DOHH2 (cell line): ENCODE measurements at regions not wholly inside any gene's neighbourhood (a gene's known extent, or its start where the extent isn't known, plus 50 kb on each side); places are given as distances from the start of the nearest gene placed in this dataset.

Experiments
- H3F3A ChIP-seq: fragments of 200-600 bp; sonication (generic), shearing (Covaris generic); 2 replicates; pipeline ENCODE4 v1.6.0; 2016; ENCODE audit warnings: antibody characterized with exemption, mild to moderate bottlenecking; ENCODE audit not compliant: control insufficient read depth, insufficient read depth
- H3K27ac ChIP-seq: fragments of 200-600 bp; sonication (generic); 2 replicates; pipeline ENCODE4 v1.5.1; 2014; ENCODE audit warnings: low read depth, mild to moderate bottlenecking, low read length, moderate library complexity
- H3K27me3 ChIP-seq: fragments of 200-600 bp; sonication (generic); 2 replicates; pipeline ENCODE4 v1.6.1; 2014; ENCODE audit warnings: mild to moderate bottlenecking, low read length, mixed read lengths; ENCODE audit not compliant: control insufficient read depth
- H3K36me3 ChIP-seq: fragments of 200-600 bp; sonication (generic); 2 replicates; pipeline ENCODE4 v1.6.1; 2014; ENCODE audit warnings: mild to moderate bottlenecking, low read length, moderate library complexity, mixed read lengths; ENCODE audit not compliant: control insufficient read depth
- H3K4me1 ChIP-seq: fragments of 200-600 bp; sonication (generic); 2 replicates; pipeline ENCODE4 v1.6.1; 2014; ENCODE audit warnings: mild to moderate bottlenecking, low read length, mixed read lengths; ENCODE audit not compliant: control insufficient read depth
- H3K4me2 ChIP-seq: fragments of 200-600 bp; sonication (generic); 2 replicates; pipeline ENCODE4 v1.6.0; 2014; ENCODE audit warnings: mild to moderate bottlenecking, low read length, moderate library complexity
- H3K4me3 ChIP-seq: fragments of 200-600 bp; sonication (generic); 2 replicates; pipeline ENCODE4 v1.5.1; 2014; ENCODE audit warnings: mild to moderate bottlenecking, low read length, mixed read lengths
- H3K79me2 ChIP-seq: fragments of 200-600 bp; sonication (generic); 2 replicates; pipeline ENCODE4 v1.6.1; 2014; ENCODE audit warnings: mild to moderate bottlenecking, low read length, mixed read lengths; ENCODE audit not compliant: control insufficient read depth
- H3K9me2 ChIP-seq: fragments of 200-600 bp; sonication (generic); replicated peaks from 2 replicates; pipeline ENCODE4 v1.6.1; 2014; ENCODE audit warnings: mild to moderate bottlenecking, low read length, mixed read lengths; ENCODE audit not compliant: control insufficient read depth
- H3K9me3 ChIP-seq: fragments of 200-600 bp; sonication (generic); 2 replicates; pipeline ENCODE4 v1.6.1; 2014; ENCODE audit warnings: antibody characterized with exemption, low read length, mixed read lengths; ENCODE audit not compliant: control insufficient read depth, insufficient read depth
- H4K20me1 ChIP-seq: fragments of 200-600 bp; sonication (generic); 2 replicates; pipeline ENCODE4 v1.6.0; 2014; ENCODE audit warnings: low read depth, mild to moderate bottlenecking, antibody characterized with exemption, low read length, moderate library complexity; ENCODE audit not compliant: control insufficient read depth, insufficient read depth
- CTCF ChIP-seq: fragments of 200-600 bp; sonication (generic); IDR thresholded peaks from one replicate; pipeline ENCODE4 v1.5.1; 2014; ENCODE audit warnings: antibody characterized with exemption, mild to moderate bottlenecking, low read depth, low read length; ENCODE audit not compliant: poor library complexity, severe bottlenecking
- EZH2phosphoT487 ChIP-seq: fragments of 200-600 bp; sonication (generic); IDR thresholded peaks from 2 replicates; pipeline ENCODE4 v1.6.1; 2017; ENCODE audit warnings: borderline replicate concordance, mild to moderate bottlenecking, antibody characterized with exemption, low read length, moderate library complexity, mixed read lengths

DNA sequence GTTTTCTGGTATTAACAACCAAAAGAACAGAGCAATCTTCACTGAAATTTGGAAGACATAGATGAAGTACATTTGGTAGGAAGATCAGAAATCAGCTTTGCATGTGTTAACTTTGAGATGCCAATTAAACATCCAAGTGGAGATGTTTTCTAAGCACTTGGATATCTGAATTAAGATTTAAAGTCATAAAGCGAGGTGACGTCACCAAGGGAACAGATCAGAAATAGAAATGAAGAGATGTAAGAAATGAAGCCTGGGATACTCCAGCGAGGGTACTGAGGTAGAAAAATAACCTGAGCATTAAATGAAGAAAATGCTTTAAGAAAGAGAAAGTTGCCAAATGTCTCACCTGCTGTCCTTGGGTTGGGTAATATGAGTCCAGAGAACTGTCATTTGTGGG lies 1223.3 kb downstream of the MAT2B start:
- no peaks in the 10 kb centered on the region for H3K79me2 ChIP-seq
- no peak overlapping the region for H3K4me2 ChIP-seq
- H3K9me2 ChIP-seq, result no peaks in the 10 kb centered on the region
- no peaks in the 10 kb centered on the region for H3K4me1 ChIP-seq
- TF ChIP-seq EZH2phosphoT487 (no peak), CTCF (no peak)
- no peak overlapping the region for H3K27ac ChIP-seq
- H4K20me1 ChIP-seq, result no peaks in the 10 kb centered on the region
- no peaks in the 10 kb centered on the region for H3K9me3 ChIP-seq
- no peaks in the 10 kb centered on the region for H3K27me3 ChIP-seq
- no peaks in the 10 kb centered on the region for H3K36me3 ChIP-seq
- H3K4me3 ChIP-seq, result no peak overlapping the region
- no peaks in the 10 kb centered on the region for H3F3A ChIP-seq

DNA sequence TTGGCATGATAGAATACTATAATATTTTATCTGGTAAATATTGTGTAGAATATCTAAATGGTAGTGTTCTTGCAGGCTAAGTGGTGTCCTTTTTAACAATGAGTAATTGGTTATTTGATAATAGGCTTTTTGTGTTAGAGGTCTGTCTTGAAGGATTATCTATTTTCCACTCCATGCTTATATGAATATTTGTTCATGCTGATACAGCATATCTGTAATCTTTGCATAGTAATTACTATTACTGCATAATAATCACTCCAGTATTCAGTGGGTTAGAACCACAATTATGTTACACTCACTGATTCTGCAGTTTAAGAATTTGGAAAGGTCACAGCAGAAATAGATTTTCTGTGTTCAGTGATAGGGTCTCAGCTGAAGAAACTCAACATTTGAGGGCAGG lies 1229.9 kb downstream of the MAT2B start:
- Histone ChIP-seq H3K27ac (no peak overlapping the region), H3K4me2 (no peak overlapping the region), H3K9me2 (no peaks in the 10 kb centered on the region), H3K27me3 (no peaks in the 10 kb centered on the region), H3K9me3 (no peaks in the 10 kb centered on the region), H3K4me3 (no peak overlapping the region), H3K36me3 (no peaks in the 10 kb centered on the region), H3K79me2 (no peaks in the 10 kb centered on the region), H3K4me1 (0 out of 2 replicates have a peak, but pooled peaks cover 3% of the 10 kb centered on the region), H3F3A (no peaks in the 10 kb centered on the region), H4K20me1 (no peaks in the 10 kb centered on the region)
- TF ChIP-seq CTCF (no peak), EZH2phosphoT487 (no peak)

- Histone ChIP-seq H4K20me1 (no peaks in the 10 kb centered on the region), H3K79me2 (no peaks in the 10 kb centered on the region), H3K4me2 (peak overlapping the region; percentile 63), H3K27ac (peak overlapping the region; percentile 81), H3K4me3 (peak overlapping the region; percentile 63), H3F3A (no peaks in the 10 kb centered on the region), H3K27me3 (no peaks in the 10 kb centered on the region), H3K9me3 (no peaks in the 10 kb centered on the region), H3K9me2 (no peaks in the 10 kb centered on the region), H3K36me3 (0 out of 2 replicates have a peak, but pooled peaks cover 4% of the 10 kb centered on the region), H3K4me1 (peaks cover 33% of the 10 kb centered on the region)
- TF ChIP-seq CTCF, result no peak
- no peak for TF ChIP-seq EZH2phosphoT487
Measured at GRCh38 chr5:164741376-164741775, 1236.0 kb downstream of the MAT2B start.

DNA sequence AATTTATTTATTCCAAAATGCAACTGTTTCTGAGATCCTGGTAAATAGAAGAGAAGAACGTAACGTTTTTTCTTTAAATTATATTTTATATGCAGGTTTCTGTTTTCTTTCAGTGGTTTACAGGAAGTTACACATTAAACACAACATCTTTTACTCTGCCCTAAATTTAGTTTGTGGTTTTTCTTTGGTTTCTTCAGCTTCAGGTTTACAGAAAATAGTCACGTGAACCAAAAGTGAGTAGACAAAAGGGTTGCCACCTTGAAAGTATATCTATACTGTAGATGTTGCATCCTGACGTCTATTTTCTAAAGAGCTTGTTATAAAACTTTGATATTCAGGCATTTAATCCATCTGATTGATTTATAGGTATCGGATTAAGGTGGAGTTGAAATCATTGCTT lies 1236.6 kb downstream of the MAT2B start:
- no peak for TF ChIP-seq CTCF
- no peak for TF ChIP-seq EZH2phosphoT487
- Histone ChIP-seq H3K9me3 (no peaks in the 10 kb centered on the region), H3K9me2 (no peaks in the 10 kb centered on the region), H3K4me2 (peak overlapping the region; percentile 63), H3K79me2 (no peaks in the 10 kb centered on the region), H3K4me1 (peaks cover 39% of the 10 kb centered on the region), H3K27me3 (no peaks in the 10 kb centered on the region), H3K36me3 (0 out of 2 replicates have a peak, but pooled peaks cover 4% of the 10 kb centered on the region), H3K4me3 (peak overlapping the region; percentile 63), H3K27ac (peak overlapping the region; percentile 81), H3F3A (no peaks in the 10 kb centered on the region), H4K20me1 (no peaks in the 10 kb centered on the region)
